Dedifferentiated amniotic fluid mesenchymal stem cell (primary cell): ENCODE measurements at regions not wholly inside any gene's neighbourhood (a gene's known extent, or its start where the extent isn't known, plus 50 kb on each side); places are given as distances from the start of the nearest gene placed in this dataset.

ENCODE experiments used
- DNase-seq: peaks from one replicate; pipeline ENCODE4 v3.0.0-alpha.2; 2016; ENCODE audit errors: extremely low spot score

GRCh38 chr13:34312578-34312977 lies 494.6 kb downstream of the RFC3 start:
- DNase-seq = no peak

- DNase-seq = no peak
Observed at GRCh38 chr13:34320084-34320483, 502.1 kb downstream of the RFC3 start.

GRCh38 chr13:34322014-34322742 lies 504.2 kb downstream of the RFC3 start:
- DNase-seq = no peak

- no peak for DNase-seq
Observed at GRCh38 chr13:34322743-34323074, 504.8 kb downstream of the RFC3 start.

GRCh38 chr13:34335014-34336007 lies 517.4 kb downstream of the RFC3 start:
- no peak for DNase-seq

- DNase-seq = no peak
Observed at GRCh38 chr13:34338102-34338501, 520.2 kb downstream of the RFC3 start.

- DNase-seq = no peak
Observed at GRCh38 chr13:34340534-34340933, 522.6 kb downstream of the RFC3 start.

GRCh38 chr13:34343413-34343940 lies 525.5 kb downstream of the RFC3 start:
- DNase-seq = no peak

GRCh38 chr13:34344816-34345215 lies 526.9 kb downstream of the RFC3 start:
- DNase-seq = no peak

- no peak for DNase-seq
Observed at GRCh38 chr13:34345258-34345965, 527.5 kb downstream of the RFC3 start.

GRCh38 chr13:34346626-34347025 lies 528.7 kb downstream of the RFC3 start:
- no peak for DNase-seq

- no peak for DNase-seq
Observed at GRCh38 chr13:34347784-34348573, 530.0 kb downstream of the RFC3 start.

- DNase-seq = peak; percentile 94
Observed at GRCh38 chr13:34349091-34349722, 531.3 kb downstream of the RFC3 start.

GRCh38 chr13:34350671-34351070 lies 532.7 kb downstream of the RFC3 start:
- no peak for DNase-seq

GRCh38 chr13:34351134-34351533 lies 533.2 kb downstream of the RFC3 start:
- DNase-seq = no peak

GRCh38 chr13:34352958-34353357 lies 535.0 kb downstream of the RFC3 start:
- no peak for DNase-seq

GRCh38 chr13:34356686-34357434 lies 538.9 kb downstream of the RFC3 start:
- DNase-seq = no peak

- peak; percentile 74 for DNase-seq
Observed at GRCh38 chr13:34357435-34358232, 539.7 kb downstream of the RFC3 start.
